Bronchial epithelial cell (primary cell): ENCODE measurements at regions not wholly inside any gene's neighbourhood (a gene's known extent, or its start where the extent isn't known, plus 50 kb on each side); places are given as distances from the start of the nearest gene placed in this dataset.
A peak's percentile ranks its signal among the peaks of the same experiment; 100 is the strongest.

Experiments used
- DNase-seq: peaks from one replicate; pipeline ENCODE4 v3.0.0-alpha.2; 2010; ENCODE audit warnings: low read depth
- FAIRE-seq: peaks from 2 replicates; lab custom pipeline; 2011; peaks lifted over from hg19 to GRCh38; lab: Jason Lieb, UNC
- H3K27me3 ChIP-seq: 2 replicates; pipeline ENCODE4 v1.5.1; 2011; ENCODE audit warnings: low read length; ENCODE audit not compliant: control insufficient read depth, insufficient read depth
- H3K36me3 ChIP-seq: 2 replicates; pipeline ENCODE4 v1.5.1; 2011; ENCODE audit warnings: low read length; ENCODE audit not compliant: control insufficient read depth, insufficient read depth
- H3K4me3 ChIP-seq: 2 replicates; pipeline ENCODE4 v1.5.1; 2011; ENCODE audit warnings: mild to moderate bottlenecking, low read depth, low read length, control low read depth
- TF ChIP-seq, protein P1 (sequence below): IDR thresholded peaks from 2 replicates; pipeline ENCODE4 v1.5.1; 2011; ENCODE audit warnings: mild to moderate bottlenecking, moderate library complexity, low read length, control low read depth, inconsistent platforms; ENCODE audit not compliant: insufficient read depth, severe bottlenecking

GRCh38 chr2:129466389-129466788 is 513.1 kb upstream of the RAB6C start:
- DNase-seq = no peak
- no peak for FAIRE-seq
- no peak overlapping the region for H3K4me3 ChIP-seq
- no peaks in the 10 kb centered on the region for H3K36me3 ChIP-seq
- TF ChIP-seq, protein P1, sequence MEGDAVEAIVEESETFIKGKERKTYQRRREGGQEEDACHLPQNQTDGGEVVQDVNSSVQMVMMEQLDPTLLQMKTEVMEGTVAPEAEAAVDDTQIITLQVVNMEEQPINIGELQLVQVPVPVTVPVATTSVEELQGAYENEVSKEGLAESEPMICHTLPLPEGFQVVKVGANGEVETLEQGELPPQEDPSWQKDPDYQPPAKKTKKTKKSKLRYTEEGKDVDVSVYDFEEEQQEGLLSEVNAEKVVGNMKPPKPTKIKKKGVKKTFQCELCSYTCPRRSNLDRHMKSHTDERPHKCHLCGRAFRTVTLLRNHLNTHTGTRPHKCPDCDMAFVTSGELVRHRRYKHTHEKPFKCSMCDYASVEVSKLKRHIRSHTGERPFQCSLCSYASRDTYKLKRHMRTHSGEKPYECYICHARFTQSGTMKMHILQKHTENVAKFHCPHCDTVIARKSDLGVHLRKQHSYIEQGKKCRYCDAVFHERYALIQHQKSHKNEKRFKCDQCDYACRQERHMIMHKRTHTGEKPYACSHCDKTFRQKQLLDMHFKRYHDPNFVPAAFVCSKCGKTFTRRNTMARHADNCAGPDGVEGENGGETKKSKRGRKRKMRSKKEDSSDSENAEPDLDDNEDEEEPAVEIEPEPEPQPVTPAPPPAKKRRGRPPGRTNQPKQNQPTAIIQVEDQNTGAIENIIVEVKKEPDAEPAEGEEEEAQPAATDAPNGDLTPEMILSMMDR = no peak
- no peaks in the 10 kb centered on the region for H3K27me3 ChIP-seq

DNA sequence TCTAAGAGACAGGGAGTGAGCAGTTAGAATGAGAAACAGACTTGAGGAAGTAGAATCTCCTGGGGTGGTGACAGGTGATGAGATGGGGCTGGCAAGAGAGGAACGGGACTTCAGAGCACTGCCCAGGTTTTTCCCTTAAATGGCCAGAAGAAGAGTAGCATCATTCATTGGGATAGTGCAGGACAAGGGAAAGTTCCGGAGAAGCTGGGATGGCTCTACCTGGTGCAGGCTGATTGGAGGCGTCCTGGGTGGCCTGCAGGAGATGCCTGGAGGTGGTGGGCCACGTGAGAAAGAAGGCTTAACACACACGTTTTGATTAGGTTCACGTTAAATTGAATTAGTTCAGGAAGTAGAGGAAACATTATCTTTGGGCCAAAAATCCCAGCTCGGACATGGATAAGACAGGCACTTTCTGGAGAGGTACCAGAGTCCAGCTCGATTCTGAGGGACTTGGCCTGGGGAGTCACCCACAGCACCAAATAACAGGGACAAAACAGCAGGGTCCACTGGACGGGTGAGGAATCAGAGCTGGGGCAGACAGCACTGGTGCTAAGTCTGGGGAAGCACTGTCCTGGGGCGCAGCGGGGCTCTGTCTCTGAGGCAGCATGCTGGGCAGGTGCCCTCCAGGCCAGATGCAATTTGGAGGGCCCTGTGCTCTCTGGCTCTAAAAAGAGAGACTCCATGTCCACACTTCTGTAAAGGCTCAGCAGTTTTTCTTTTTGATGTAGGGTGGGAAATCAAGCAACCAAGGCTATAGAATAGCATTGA is 512.3 kb upstream of the RAB6C start:
- TF ChIP-seq, protein P1 = no peak
- H3K27me3 ChIP-seq = no peaks in the 10 kb centered on the region
- no peak overlapping the region for H3K4me3 ChIP-seq
- no peaks in the 10 kb centered on the region for H3K36me3 ChIP-seq
- no peak for FAIRE-seq
- no peak for DNase-seq

- no peak for DNase-seq
- TF ChIP-seq, protein P1 = no peak
- Histone ChIP-seq H3K36me3 (no peaks in the 10 kb centered on the region), H3K4me3 (no peak overlapping the region), H3K27me3 (no peaks in the 10 kb centered on the region)
- FAIRE-seq = no peak
These were observed 511.5 kb upstream of the RAB6C start for GRCh38 chr2:129467941-129468340.

DNA sequence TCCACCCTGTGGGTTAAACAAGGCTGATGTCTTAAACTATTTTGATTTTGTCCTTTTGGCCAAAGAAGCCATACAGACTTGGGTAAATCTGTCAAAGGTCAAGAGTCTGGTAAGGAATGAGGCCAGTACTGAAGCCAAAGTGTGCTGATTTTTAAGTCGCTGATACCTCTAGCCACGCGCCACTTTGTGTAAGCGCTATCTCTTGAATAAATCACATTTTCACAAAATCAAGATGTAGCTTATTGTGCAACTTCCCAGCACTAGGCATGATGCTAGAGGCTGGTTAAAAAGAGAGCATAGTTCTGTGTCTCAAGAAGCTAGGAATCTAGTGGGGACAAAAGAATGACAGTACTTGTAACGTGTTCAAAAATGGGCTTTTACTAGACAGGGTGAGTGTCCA is 510.6 kb upstream of the RAB6C start:
- FAIRE-seq = no peak
- TF ChIP-seq, protein P1 = no peak
- Histone ChIP-seq H3K4me3 (no peak overlapping the region), H3K27me3 (no peaks in the 10 kb centered on the region), H3K36me3 (no peaks in the 10 kb centered on the region)
- no peak for DNase-seq

DNA sequence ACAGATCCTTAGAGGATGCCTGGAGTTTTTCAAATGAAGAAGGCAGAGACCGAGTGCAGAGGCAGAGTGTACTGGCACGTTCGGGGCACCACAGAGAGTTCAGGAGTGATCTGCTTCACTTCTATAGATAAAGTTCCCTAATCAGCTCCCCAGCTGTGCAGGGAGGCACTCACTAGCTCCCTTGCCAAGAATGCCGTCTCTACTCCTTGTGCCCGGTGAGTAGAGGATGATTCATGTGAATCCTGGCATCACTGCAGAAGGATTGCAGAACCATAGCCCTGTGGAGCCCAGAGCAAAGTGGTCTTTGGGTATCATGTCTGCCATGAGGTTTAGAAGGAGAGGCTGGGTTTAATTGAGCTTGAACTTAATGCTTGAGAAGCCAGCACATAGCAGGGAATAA is 510.1 kb upstream of the RAB6C start:
- Histone ChIP-seq H3K36me3 (no peaks in the 10 kb centered on the region), H3K27me3 (no peaks in the 10 kb centered on the region), H3K4me3 (no peak overlapping the region)
- FAIRE-seq = no peak
- TF ChIP-seq, protein P1 = no peak
- peak; percentile 4 for DNase-seq

- Histone ChIP-seq H3K27me3 (no peaks in the 10 kb centered on the region), H3K36me3 (no peaks in the 10 kb centered on the region), H3K4me3 (no peak overlapping the region)
- FAIRE-seq (no peak), DNase-seq (no peak)
- TF ChIP-seq, protein P1 = no peak
These were observed 509.6 kb upstream of the RAB6C start for GRCh38 chr2:129469871-129470270.
